Prostate gland (tissue), 2 donors: ENCODE measurements at regions not wholly inside any gene's neighbourhood (a gene's known extent, or its start where the extent isn't known, plus 50 kb on each side); places are given as distances from the start of the nearest gene placed in this dataset.

Experiments used
- POLR2AphosphoS5 ChIP-seq: sonication (generic); formaldehyde crosslinking; IDR thresholded peaks from one replicate; pipeline ENCODE4 v1.6.1; 2017; ENCODE audit warnings: antibody characterized with exemption
- TF ChIP-seq, protein P1 (sequence below), 4 experiments: fragments of 200-600 bp in 2 of 4; fragments of 450-650 bp in 2 of 4; sonication (generic) in 2 of 4; IDR thresholded peaks; 1 replicate in 3 of 4; 2 replicates in 1 of 4; pipeline ENCODE4 v1.5.1; 2016 to 2019; ENCODE audit warnings: antibody characterized with exemption in 4 of 4, mild to moderate bottlenecking in 2 of 4, moderate library complexity in 2 of 4

DNA sequence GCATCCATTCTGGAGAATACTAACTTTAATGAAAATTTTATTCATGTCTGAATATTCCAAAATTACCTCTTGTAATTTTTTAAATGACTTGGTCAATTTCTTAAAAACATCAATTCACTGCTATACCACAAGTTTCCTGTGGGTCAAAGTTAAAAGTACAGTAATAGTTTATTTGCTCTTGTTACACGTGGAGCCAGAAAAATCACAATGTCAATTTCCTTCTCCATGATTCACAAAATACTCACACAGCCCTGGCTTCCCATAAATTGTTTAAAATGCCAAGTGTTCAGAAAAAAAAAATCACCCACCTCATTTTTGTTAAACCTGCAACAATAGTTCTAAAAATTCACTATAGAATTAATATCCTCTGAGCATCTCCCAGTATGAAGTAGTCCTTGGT lies 139.5 kb upstream of the GRM3 start:
- TF ChIP-seq, protein P1, sequence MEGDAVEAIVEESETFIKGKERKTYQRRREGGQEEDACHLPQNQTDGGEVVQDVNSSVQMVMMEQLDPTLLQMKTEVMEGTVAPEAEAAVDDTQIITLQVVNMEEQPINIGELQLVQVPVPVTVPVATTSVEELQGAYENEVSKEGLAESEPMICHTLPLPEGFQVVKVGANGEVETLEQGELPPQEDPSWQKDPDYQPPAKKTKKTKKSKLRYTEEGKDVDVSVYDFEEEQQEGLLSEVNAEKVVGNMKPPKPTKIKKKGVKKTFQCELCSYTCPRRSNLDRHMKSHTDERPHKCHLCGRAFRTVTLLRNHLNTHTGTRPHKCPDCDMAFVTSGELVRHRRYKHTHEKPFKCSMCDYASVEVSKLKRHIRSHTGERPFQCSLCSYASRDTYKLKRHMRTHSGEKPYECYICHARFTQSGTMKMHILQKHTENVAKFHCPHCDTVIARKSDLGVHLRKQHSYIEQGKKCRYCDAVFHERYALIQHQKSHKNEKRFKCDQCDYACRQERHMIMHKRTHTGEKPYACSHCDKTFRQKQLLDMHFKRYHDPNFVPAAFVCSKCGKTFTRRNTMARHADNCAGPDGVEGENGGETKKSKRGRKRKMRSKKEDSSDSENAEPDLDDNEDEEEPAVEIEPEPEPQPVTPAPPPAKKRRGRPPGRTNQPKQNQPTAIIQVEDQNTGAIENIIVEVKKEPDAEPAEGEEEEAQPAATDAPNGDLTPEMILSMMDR (IDR thresholded peaks at IDR 0.05) = no peak
- no peak for TF ChIP-seq POLR2AphosphoS5
